ENCODE measurements at regions not wholly inside any gene's neighbourhood (a gene's known extent, or its start where the extent isn't known, plus 50 kb on each side); places are given as distances from the start of the nearest gene placed in this dataset.

- Histone ChIP-seq H3K9me3 (ENCODE audit: low read depth, low read length, poor library complexity, severe bottlenecking) (peaks cover 5% of the 10 kb centered on the region), H3K36me3 (ENCODE audit: insufficient read depth, low read length, poor library complexity, severe bottlenecking) (no peaks in the 10 kb centered on the region), H3K27me3 (replicated peaks; ENCODE audit: insufficient read depth, low read depth, low read length, poor library complexity) (peaks cover 53% of the 10 kb centered on the region), H3K4me3 (ENCODE audit: low read depth, low read length, poor library complexity, severe bottlenecking) (no peak overlapping the region), H3K4me1 (ENCODE audit: insufficient read depth, low read length, poor library complexity, severe bottlenecking) (no peaks in the 10 kb centered on the region), H3K27ac (ENCODE audit: low read depth, low read length, poor library complexity, severe bottlenecking) (no peak overlapping the region)
- TF ChIP-seq CTCF (conservative IDR thresholded peaks at IDR 0.05; ENCODE audit: low read depth, low read length), result no peak
- no peak for TF ChIP-seq EZH2 (IDR thresholded peaks at IDR 0.05; ENCODE audit: borderline replicate concordance, low read depth, low read length, poor library complexity, severe bottlenecking)
- intact Hi-C loops (cut with micrococcal nuclease; ENCODE audit: unreplicated experiment), result no loop called here
- POLR2A ChIA-PET (ENCODE audit: low non-redundant PET), result no interaction called here
- no peak for DNase-seq (ENCODE audit: low spot score)
- CTCF ChIA-PET, result no interaction called here
- no TSS peak for BruUV-seq (replicated peaks)
Observed at GRCh38 chr15:39512643-39513042, 68.2 kb upstream of the THBS1 start.

DNA sequence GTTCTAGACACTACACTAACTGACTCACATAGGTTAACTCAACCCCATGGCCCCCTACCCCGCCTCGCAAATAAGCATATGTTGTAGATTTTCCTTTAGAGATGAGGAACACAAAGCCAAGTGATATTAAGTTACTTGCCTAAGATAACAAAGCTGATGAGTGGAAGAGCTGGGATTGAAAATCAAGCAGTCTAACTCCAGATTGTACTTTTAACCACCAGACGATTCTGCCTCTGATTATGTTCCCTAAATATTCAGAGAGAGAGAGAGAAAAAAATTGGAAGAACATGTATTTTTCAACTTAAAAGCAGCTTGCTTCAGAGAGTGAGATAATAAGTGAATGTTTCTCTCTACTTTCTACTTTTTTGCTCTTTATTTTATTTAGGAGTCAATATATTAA is 66.9 kb upstream of the THBS1 start:
- H3K9me3 ChIP-seq (ENCODE audit: low read depth, low read length, poor library complexity, severe bottlenecking), result peaks cover 5% of the 10 kb centered on the region
- no peaks in the 10 kb centered on the region for H3K36me3 ChIP-seq (ENCODE audit: insufficient read depth, low read length, poor library complexity, severe bottlenecking)
- ChIA-PET CTCF (no interaction called here), POLR2A (ENCODE audit: low non-redundant PET) (no interaction called here)
- H3K27me3 ChIP-seq (replicated peaks; ENCODE audit: insufficient read depth, low read depth, low read length, poor library complexity), result peaks cover 66% of the 10 kb centered on the region
- no peak for DNase-seq (ENCODE audit: low spot score)
- no peak overlapping the region for H3K4me3 ChIP-seq (ENCODE audit: low read depth, low read length, poor library complexity, severe bottlenecking)
- H3K4me1 ChIP-seq (ENCODE audit: insufficient read depth, low read length, poor library complexity, severe bottlenecking), result no peaks in the 10 kb centered on the region
- no TSS peak for BruUV-seq (replicated peaks)
- TF ChIP-seq CTCF (conservative IDR thresholded peaks at IDR 0.05; ENCODE audit: low read depth, low read length) (no peak), EZH2 (IDR thresholded peaks at IDR 0.05; ENCODE audit: borderline replicate concordance, low read depth, low read length, poor library complexity, severe bottlenecking) (no peak)
- no peak overlapping the region for H3K27ac ChIP-seq (ENCODE audit: low read depth, low read length, poor library complexity, severe bottlenecking)
- intact Hi-C loops (cut with micrococcal nuclease; ENCODE audit: unreplicated experiment), result no loop called here

DNA sequence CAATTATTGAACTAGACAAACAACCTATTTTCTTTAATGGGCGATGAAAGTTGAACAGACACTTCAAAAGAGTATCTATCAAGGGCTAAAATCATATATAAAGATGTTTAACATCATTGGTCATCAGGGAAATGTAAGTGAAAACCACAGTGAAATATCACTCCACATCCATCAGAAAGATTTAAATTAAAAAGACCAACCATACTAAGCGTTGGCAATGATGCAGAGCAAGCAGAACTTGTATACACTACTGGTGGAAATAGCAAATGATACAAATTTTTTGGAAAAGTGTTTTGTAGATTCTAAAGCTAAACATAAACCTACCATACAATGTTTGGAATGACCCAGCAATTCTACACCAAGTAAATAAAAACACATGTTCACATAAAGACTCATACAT is 65.9 kb upstream of the THBS1 start:
- peaks cover 76% of the 10 kb centered on the region for H3K27me3 ChIP-seq (replicated peaks; ENCODE audit: insufficient read depth, low read depth, low read length, poor library complexity)
- H3K27ac ChIP-seq (ENCODE audit: low read depth, low read length, poor library complexity, severe bottlenecking), result no peak overlapping the region
- no TSS peak for BruUV-seq (replicated peaks)
- no peak overlapping the region for H3K4me3 ChIP-seq (ENCODE audit: low read depth, low read length, poor library complexity, severe bottlenecking)
- DNase-seq (ENCODE audit: low spot score), result no peak
- no peak for TF ChIP-seq CTCF (conservative IDR thresholded peaks at IDR 0.05; ENCODE audit: low read depth, low read length)
- no peak for TF ChIP-seq EZH2 (IDR thresholded peaks at IDR 0.05; ENCODE audit: borderline replicate concordance, low read depth, low read length, poor library complexity, severe bottlenecking)
- peaks cover 5% of the 10 kb centered on the region for H3K9me3 ChIP-seq (ENCODE audit: low read depth, low read length, poor library complexity, severe bottlenecking)
- H3K36me3 ChIP-seq (ENCODE audit: insufficient read depth, low read length, poor library complexity, severe bottlenecking), result no peaks in the 10 kb centered on the region
- intact Hi-C loops (cut with micrococcal nuclease; ENCODE audit: unreplicated experiment), result no loop called here
- POLR2A ChIA-PET (ENCODE audit: low non-redundant PET), result interaction anchor here (0.6 kb wide), 1 partner anchor 50 kb away, joined by 3 read pairs; no protein-coding TSS in a partner anchor
- no peaks in the 10 kb centered on the region for H3K4me1 ChIP-seq (ENCODE audit: insufficient read depth, low read length, poor library complexity, severe bottlenecking)
- CTCF ChIA-PET, result no interaction called here
